Hepatocyte (in vitro differentiated cells): ENCODE measurements at regions not wholly inside any gene's neighbourhood (a gene's known extent, or its start where the extent isn't known, plus 50 kb on each side); places are given as distances from the start of the nearest gene placed in this dataset.

ENCODE experiments used
- CTCF ChIP-seq: fragments of 200-600 bp; sonication (generic); IDR thresholded peaks from 2 replicates; pipeline ENCODE4 v1.5.1; 2016; ENCODE audit warnings: antibody characterized with exemption, mild to moderate bottlenecking; ENCODE audit not compliant: poor library complexity
- EZH2 ChIP-seq: fragments of 200-600 bp; sonication (generic); IDR thresholded peaks from 2 replicates; pipeline ENCODE4 v1.6.1; 2016; ENCODE audit warnings: antibody characterized with exemption, mild to moderate bottlenecking, borderline replicate concordance

- TF ChIP-seq CTCF (no peak), EZH2 (no peak)
Observed at GRCh38 chr3:181333394-181333793, 343.9 kb upstream of the DNAJC19 start.
